ENCODE measurements at regions not wholly inside any gene's neighbourhood (a gene's known extent, or its start where the extent isn't known, plus 50 kb on each side); places are given as distances from the start of the nearest gene placed in this dataset.

GRCh38 chr2:133842446-133842845, 274.2 kb upstream of the NCKAP5 start:
- TF ChIP-seq, protein P1, sequence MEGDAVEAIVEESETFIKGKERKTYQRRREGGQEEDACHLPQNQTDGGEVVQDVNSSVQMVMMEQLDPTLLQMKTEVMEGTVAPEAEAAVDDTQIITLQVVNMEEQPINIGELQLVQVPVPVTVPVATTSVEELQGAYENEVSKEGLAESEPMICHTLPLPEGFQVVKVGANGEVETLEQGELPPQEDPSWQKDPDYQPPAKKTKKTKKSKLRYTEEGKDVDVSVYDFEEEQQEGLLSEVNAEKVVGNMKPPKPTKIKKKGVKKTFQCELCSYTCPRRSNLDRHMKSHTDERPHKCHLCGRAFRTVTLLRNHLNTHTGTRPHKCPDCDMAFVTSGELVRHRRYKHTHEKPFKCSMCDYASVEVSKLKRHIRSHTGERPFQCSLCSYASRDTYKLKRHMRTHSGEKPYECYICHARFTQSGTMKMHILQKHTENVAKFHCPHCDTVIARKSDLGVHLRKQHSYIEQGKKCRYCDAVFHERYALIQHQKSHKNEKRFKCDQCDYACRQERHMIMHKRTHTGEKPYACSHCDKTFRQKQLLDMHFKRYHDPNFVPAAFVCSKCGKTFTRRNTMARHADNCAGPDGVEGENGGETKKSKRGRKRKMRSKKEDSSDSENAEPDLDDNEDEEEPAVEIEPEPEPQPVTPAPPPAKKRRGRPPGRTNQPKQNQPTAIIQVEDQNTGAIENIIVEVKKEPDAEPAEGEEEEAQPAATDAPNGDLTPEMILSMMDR (conservative IDR thresholded peaks at IDR 0.05; ENCODE audit: low read length): no peak
- TF ChIP-seq EZH2phosphoT487 (IDR thresholded peaks at IDR 0.05; ENCODE audit: borderline replicate concordance): no peak

Measured in Loucy (cell line).